ENCODE measurements at regions not wholly inside any gene's neighbourhood (a gene's known extent, or its start where the extent isn't known, plus 50 kb on each side); places are given as distances from the start of the nearest gene placed in this dataset.
A peak's percentile ranks its signal among the peaks of the same experiment; 100 is the strongest.

GRCh38 chr5:108437425-108437824 is 55.5 kb upstream of the FBXL17 start:
- TF ChIP-seq, protein P1, sequence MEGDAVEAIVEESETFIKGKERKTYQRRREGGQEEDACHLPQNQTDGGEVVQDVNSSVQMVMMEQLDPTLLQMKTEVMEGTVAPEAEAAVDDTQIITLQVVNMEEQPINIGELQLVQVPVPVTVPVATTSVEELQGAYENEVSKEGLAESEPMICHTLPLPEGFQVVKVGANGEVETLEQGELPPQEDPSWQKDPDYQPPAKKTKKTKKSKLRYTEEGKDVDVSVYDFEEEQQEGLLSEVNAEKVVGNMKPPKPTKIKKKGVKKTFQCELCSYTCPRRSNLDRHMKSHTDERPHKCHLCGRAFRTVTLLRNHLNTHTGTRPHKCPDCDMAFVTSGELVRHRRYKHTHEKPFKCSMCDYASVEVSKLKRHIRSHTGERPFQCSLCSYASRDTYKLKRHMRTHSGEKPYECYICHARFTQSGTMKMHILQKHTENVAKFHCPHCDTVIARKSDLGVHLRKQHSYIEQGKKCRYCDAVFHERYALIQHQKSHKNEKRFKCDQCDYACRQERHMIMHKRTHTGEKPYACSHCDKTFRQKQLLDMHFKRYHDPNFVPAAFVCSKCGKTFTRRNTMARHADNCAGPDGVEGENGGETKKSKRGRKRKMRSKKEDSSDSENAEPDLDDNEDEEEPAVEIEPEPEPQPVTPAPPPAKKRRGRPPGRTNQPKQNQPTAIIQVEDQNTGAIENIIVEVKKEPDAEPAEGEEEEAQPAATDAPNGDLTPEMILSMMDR (IDR thresholded peaks at IDR 0.05; ENCODE audit: low read length, missing control alignments), result no peak
- DNase-seq (ENCODE audit: low read depth), result no peak
- H3K4me3 ChIP-seq (replicated peaks; ENCODE audit: low read depth, low read length), result no peak overlapping the region

DNA sequence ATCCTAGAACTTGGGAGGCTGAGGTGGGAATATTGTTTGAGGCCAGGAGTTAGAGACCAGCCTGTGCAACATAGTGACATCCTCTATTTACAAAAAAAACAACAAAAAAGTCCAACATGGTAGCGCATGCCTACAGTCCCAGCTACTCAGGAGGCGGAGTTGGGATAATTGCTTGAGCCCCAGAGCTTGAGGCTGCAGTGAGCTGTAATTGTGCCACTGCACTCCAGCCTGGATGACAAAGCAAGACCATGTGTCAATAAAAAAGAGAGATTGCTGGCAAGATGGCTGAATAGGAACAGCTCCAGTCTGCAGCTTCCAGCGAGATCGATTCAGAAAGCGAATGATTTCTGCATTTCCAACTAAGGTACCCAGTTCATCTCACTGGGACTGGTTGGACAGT is 54.8 kb upstream of the FBXL17 start:
- no peak for DNase-seq (ENCODE audit: low read depth)
- H3K4me3 ChIP-seq (replicated peaks; ENCODE audit: low read depth, low read length), result no peak overlapping the region
- TF ChIP-seq, protein P1 (IDR thresholded peaks at IDR 0.05; ENCODE audit: low read length, missing control alignments), result no peak

- DNase-seq (ENCODE audit: low read depth), result no peak
- no peak overlapping the region for H3K4me3 ChIP-seq (replicated peaks; ENCODE audit: low read depth, low read length)
- TF ChIP-seq, protein P1 (IDR thresholded peaks at IDR 0.05; ENCODE audit: low read length, missing control alignments), result no peak
Observed at GRCh38 chr5:108433600-108433999, 51.7 kb upstream of the FBXL17 start.

- DNase-seq (ENCODE audit: low read depth), result peak; percentile 5
Observed at GRCh38 chr5:108432024-108432423, 50.1 kb upstream of the FBXL17 start.

More at GRCh38 chr5:108432024-108432423, 50.1 kb upstream of the FBXL17 start:
- H3K4me3 ChIP-seq (replicated peaks; ENCODE audit: low read depth, low read length), result no peak overlapping the region
- TF ChIP-seq, protein P1 (IDR thresholded peaks at IDR 0.05; ENCODE audit: low read length, missing control alignments), result no peak
